HL-60 (cell line): ENCODE measurements at regions not wholly inside any gene's neighbourhood (a gene's known extent, or its start where the extent isn't known, plus 50 kb on each side); places are given as distances from the start of the nearest gene placed in this dataset.

Experiments used
- DNase-seq, 2 experiments: peaks; one replicate each; pipeline ENCODE4 v3.0.0-alpha.2; 2010 to 2020; ENCODE audit warnings: low read depth in 1 of 2, low spot score in 1 of 2
- H3K27ac ChIP-seq: fragments of 250-450 bp; sonication (Bioruptor Pico); replicated peaks from 2 replicates; pipeline ENCODE4 v1.5.1; 2020; ENCODE audit warnings: mild to moderate bottlenecking, moderate library complexity
- H3K27me3 ChIP-seq: fragments of 250-450 bp; sonication (Bioruptor Pico); 2 replicates; pipeline ENCODE4 v1.5.1; 2021; ENCODE audit warnings: mild to moderate bottlenecking, moderate library complexity; ENCODE audit not compliant: insufficient read depth, poor library complexity, severe bottlenecking
- H3K4me3 ChIP-seq: replicated peaks from 2 replicates; pipeline ENCODE4 v1.5.1; 2011; ENCODE audit warnings: mild to moderate bottlenecking, control low read depth, low read length; ENCODE audit not compliant: insufficient read depth
- GABPA ChIP-seq: IDR thresholded peaks from 2 replicates; pipeline ENCODE4 v1.6.1; 2012; ENCODE audit warnings: low read depth
- POLR2AphosphoS5 ChIP-seq: IDR thresholded peaks from 2 replicates; pipeline ENCODE4 v1.6.1; 2012; ENCODE audit warnings: low read depth
- SPI1 ChIP-seq: IDR thresholded peaks from 2 replicates; pipeline ENCODE4 v1.6.1; 2012; ENCODE audit warnings: low read depth, mild to moderate bottlenecking, borderline replicate concordance
- TF ChIP-seq, protein P1 (sequence below): IDR thresholded peaks from one replicate; pipeline ENCODE4 v1.5.1; 2011; ENCODE audit warnings: low read length, control low read depth, inconsistent platforms; ENCODE audit not compliant: insufficient read depth
- TF ChIP-seq, protein P2 (sequence below): IDR thresholded peaks from 2 replicates; pipeline ENCODE4 v1.6.1; 2012; ENCODE audit warnings: low read depth; ENCODE audit not compliant: insufficient replicate concordance

DNA sequence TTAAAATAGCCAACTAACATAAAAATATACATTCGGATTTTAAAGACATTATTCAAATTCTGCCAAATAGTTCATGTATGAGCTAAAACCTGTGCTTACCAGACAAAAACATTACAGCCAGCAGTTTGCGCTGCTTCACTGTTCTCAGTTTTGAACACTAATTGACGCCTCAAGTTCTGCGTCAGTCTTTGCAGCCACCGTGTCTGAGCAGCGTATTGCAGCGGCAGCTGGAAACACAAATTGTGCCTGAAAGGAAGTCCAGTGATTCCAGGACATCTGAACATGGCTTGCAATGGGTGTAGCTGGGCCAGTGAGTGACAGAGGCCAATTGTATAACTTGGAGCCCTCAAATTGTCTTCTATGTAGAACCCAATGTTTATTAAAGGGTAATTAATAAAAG is 267.6 kb downstream of the TFCP2L1 start:
- Histone ChIP-seq H3K27ac (no peak overlapping the region), H3K27me3 (no peaks in the 10 kb centered on the region), H3K4me3 (no peak overlapping the region)
- DNase-seq, result no peak
- TF ChIP-seq, protein P1, sequence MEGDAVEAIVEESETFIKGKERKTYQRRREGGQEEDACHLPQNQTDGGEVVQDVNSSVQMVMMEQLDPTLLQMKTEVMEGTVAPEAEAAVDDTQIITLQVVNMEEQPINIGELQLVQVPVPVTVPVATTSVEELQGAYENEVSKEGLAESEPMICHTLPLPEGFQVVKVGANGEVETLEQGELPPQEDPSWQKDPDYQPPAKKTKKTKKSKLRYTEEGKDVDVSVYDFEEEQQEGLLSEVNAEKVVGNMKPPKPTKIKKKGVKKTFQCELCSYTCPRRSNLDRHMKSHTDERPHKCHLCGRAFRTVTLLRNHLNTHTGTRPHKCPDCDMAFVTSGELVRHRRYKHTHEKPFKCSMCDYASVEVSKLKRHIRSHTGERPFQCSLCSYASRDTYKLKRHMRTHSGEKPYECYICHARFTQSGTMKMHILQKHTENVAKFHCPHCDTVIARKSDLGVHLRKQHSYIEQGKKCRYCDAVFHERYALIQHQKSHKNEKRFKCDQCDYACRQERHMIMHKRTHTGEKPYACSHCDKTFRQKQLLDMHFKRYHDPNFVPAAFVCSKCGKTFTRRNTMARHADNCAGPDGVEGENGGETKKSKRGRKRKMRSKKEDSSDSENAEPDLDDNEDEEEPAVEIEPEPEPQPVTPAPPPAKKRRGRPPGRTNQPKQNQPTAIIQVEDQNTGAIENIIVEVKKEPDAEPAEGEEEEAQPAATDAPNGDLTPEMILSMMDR, result no peak

DNA sequence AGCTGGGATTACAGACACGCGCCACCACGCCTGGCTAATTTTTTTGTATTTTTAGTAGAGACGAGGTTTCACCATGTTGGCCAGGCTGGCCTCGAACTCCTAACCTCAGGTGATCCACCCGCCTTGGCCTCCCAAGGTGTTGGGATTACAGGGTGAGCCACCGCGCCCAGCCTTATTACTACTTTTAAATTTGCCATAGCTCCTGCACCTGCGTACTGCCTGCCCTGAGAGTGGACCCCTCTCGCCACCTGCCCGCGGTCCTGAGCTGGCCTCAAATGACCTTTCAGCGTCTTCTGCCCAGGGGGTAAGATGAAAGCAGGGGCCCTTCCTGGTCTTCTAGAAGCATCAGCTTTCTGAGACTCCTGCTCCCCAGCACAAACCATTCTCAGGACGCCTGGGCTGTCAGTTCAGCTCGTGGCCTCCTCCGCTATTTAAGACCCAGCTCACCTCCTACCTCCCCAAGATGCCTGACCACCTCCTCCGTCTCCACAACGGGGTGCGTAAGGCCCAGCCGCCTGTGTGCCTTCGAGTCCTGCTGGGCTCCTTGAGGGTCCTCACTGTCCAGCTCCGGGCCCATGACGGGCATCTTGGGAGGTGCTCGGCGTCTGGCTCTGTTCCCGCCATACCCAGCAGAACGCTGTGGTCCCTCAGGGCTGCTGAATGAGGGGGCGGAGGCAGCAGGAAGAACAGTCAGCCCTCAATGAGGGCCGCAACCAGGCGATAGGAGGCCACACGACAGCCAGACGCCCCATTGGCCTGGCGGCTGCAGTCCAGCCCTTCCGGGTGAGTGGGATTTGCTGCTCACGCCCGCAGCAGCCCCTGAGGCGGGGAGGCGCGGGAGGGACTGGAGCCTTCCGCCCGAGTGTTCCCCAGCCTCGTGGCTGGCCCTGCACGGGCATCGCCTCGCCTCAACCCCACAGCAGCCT is 266.6 kb downstream of the TFCP2L1 start:
- DNase-seq, result no peak
- TF ChIP-seq, protein P1, result no peak
- TF ChIP-seq SPI1 (no peak), GABPA (no peak), POLR2AphosphoS5 (no peak)
- TF ChIP-seq, protein P2, sequence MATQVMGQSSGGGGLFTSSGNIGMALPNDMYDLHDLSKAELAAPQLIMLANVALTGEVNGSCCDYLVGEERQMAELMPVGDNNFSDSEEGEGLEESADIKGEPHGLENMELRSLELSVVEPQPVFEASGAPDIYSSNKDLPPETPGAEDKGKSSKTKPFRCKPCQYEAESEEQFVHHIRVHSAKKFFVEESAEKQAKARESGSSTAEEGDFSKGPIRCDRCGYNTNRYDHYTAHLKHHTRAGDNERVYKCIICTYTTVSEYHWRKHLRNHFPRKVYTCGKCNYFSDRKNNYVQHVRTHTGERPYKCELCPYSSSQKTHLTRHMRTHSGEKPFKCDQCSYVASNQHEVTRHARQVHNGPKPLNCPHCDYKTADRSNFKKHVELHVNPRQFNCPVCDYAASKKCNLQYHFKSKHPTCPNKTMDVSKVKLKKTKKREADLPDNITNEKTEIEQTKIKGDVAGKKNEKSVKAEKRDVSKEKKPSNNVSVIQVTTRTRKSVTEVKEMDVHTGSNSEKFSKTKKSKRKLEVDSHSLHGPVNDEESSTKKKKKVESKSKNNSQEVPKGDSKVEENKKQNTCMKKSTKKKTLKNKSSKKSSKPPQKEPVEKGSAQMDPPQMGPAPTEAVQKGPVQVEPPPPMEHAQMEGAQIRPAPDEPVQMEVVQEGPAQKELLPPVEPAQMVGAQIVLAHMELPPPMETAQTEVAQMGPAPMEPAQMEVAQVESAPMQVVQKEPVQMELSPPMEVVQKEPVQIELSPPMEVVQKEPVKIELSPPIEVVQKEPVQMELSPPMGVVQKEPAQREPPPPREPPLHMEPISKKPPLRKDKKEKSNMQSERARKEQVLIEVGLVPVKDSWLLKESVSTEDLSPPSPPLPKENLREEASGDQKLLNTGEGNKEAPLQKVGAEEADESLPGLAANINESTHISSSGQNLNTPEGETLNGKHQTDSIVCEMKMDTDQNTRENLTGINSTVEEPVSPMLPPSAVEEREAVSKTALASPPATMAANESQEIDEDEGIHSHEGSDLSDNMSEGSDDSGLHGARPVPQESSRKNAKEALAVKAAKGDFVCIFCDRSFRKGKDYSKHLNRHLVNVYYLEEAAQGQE, result no peak
- Histone ChIP-seq H3K27ac (no peak overlapping the region), H3K27me3 (no peaks in the 10 kb centered on the region), H3K4me3 (no peak overlapping the region)

DNA sequence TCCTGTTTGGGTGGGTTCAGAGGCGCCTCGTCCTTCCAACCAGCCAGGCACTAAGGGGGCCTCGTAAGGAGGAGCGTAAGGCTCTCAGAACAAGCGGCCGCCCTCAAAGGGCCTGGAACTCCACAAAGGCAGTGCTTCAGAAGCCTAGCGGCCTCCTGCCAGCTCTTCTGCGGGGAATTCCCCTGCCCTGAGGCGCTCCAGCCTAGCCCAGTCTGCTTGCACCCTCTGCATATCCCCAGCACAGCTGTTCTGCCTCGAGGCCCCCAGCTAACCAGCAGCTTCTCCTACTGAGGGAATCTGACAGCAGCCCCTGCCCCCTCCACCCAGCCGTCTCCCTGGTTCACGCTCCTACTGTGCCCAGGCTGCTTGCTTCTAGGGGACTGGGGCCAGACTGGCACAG is 265.9 kb downstream of the TFCP2L1 start:
- Histone ChIP-seq H3K27ac (no peak overlapping the region), H3K4me3 (no peak overlapping the region), H3K27me3 (no peaks in the 10 kb centered on the region)
- no peak for TF ChIP-seq SPI1
- TF ChIP-seq, protein P2, result no peak
- no peak for TF ChIP-seq POLR2AphosphoS5
- TF ChIP-seq, protein P1, result no peak
- TF ChIP-seq GABPA, result no peak
- DNase-seq, result no peak

DNA sequence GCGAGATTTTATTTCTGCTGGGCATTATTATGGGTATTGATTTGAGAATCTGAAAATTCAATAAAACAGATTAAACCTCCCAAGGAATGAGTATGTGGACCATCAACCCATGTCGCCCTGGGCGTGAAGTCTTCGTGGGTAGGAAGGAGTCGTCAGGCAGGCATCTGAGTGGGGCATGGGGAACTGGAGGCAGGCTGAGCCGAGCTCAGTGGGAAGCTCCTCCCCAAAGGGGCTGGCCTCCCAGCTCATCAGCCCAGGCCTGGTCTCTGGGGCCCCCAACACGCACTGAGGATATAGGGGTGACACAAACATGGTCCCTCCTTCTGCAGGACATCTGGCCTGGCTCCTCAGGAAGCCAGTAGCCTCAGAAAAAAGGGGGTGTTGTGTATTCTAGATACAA is 265.2 kb downstream of the TFCP2L1 start:
- no peak overlapping the region for H3K4me3 ChIP-seq
- H3K27ac ChIP-seq, result no peak overlapping the region
- no peak for DNase-seq
- no peaks in the 10 kb centered on the region for H3K27me3 ChIP-seq
- TF ChIP-seq, protein P1, result no peak
- TF ChIP-seq GABPA, result no peak
- TF ChIP-seq POLR2AphosphoS5, result no peak
- TF ChIP-seq SPI1, result no peak
- TF ChIP-seq, protein P2, result no peak
